Nephron progenitor cell (in vitro differentiated cells): ENCODE measurements at regions not wholly inside any gene's neighbourhood (a gene's known extent, or its start where the extent isn't known, plus 50 kb on each side); places are given as distances from the start of the nearest gene placed in this dataset.

Source experiments
- DNase-seq: peaks from one replicate; pipeline ENCODE4 v3.0.0; 2021
- H3K27ac Mint-ChIP-seq: 2 replicates; pipeline ENCODE4 v1.8.0; 2021; ENCODE audit warnings: mild to moderate bottlenecking, moderate library complexity, mixed read lengths
- H3K27me3 Mint-ChIP-seq: 2 replicates; pipeline ENCODE4 v1.8.0; 2021; ENCODE audit warnings: mild to moderate bottlenecking, low read depth, mixed read lengths; ENCODE audit not compliant: poor library complexity
- H3K36me3 Mint-ChIP-seq: 2 replicates; pipeline ENCODE4 v1.8.0; 2021; ENCODE audit warnings: low read depth, mixed read lengths
- H3K4me1 Mint-ChIP-seq: 2 replicates; pipeline ENCODE4 v1.8.0; 2021; ENCODE audit warnings: mixed read lengths
- H3K4me3 Mint-ChIP-seq: 2 replicates; pipeline ENCODE4 v1.8.0; 2021; ENCODE audit warnings: mild to moderate bottlenecking, moderate library complexity, mixed read lengths
- H3K9me3 Mint-ChIP-seq: 2 replicates; pipeline ENCODE4 v1.8.0; 2021; ENCODE audit warnings: mild to moderate bottlenecking, moderate library complexity, mixed read lengths
- CTCF ChIP-seq: fragments of 200-600 bp; sonication (generic); IDR thresholded peaks from 2 replicates; pipeline ENCODE4 v1.5.0; 2021; ENCODE audit warnings: antibody characterized with exemption

GRCh38 chr6:164148788-164149187, 734.3 kb downstream of the QKI start:
- Mint-ChIP-seq H3K9me3 (peaks cover 4% of the 10 kb centered on the region), H3K4me1 (no peaks in the 10 kb centered on the region)

GRCh38 chr6:164144316-164144715, 729.8 kb downstream of the QKI start:
- no peaks in the 10 kb centered on the region for H3K36me3 Mint-ChIP-seq
- peaks cover 4% of the 10 kb centered on the region for H3K9me3 Mint-ChIP-seq
- no peak overlapping the region for H3K4me3 Mint-ChIP-seq
- peaks cover 5% of the 10 kb centered on the region for H3K4me1 Mint-ChIP-seq
- no peaks in the 10 kb centered on the region for H3K27me3 Mint-ChIP-seq
- TF ChIP-seq CTCF: no peak
- no peak overlapping the region for H3K27ac Mint-ChIP-seq
- DNase-seq: no peak

More at GRCh38 chr6:164148788-164149187, 734.3 kb downstream of the QKI start:
- Mint-ChIP-seq H3K27me3 (no peaks in the 10 kb centered on the region), H3K36me3 (no peaks in the 10 kb centered on the region), H3K27ac (no peak overlapping the region), H3K4me3 (no peak overlapping the region)
- no peak for TF ChIP-seq CTCF
- no peak for DNase-seq

GRCh38 chr6:164142322-164142721, 727.8 kb downstream of the QKI start:
- H3K9me3 Mint-ChIP-seq: no peaks in the 10 kb centered on the region
- peaks cover 5% of the 10 kb centered on the region for H3K4me1 Mint-ChIP-seq
- no peak for TF ChIP-seq CTCF
- no peaks in the 10 kb centered on the region for H3K27me3 Mint-ChIP-seq
- no peak overlapping the region for H3K4me3 Mint-ChIP-seq
- no peak for DNase-seq
- H3K27ac Mint-ChIP-seq: no peak overlapping the region
- no peaks in the 10 kb centered on the region for H3K36me3 Mint-ChIP-seq

GRCh38 chr6:164135511-164136132, 721.1 kb downstream of the QKI start:
- no peak for TF ChIP-seq CTCF
- H3K27ac Mint-ChIP-seq: no peak overlapping the region
- no peaks in the 10 kb centered on the region for H3K9me3 Mint-ChIP-seq
- DNase-seq: no peak
- no peak overlapping the region for H3K4me3 Mint-ChIP-seq
- no peaks in the 10 kb centered on the region for H3K27me3 Mint-ChIP-seq
- H3K36me3 Mint-ChIP-seq: no peaks in the 10 kb centered on the region
- H3K4me1 Mint-ChIP-seq: peaks cover 6% of the 10 kb centered on the region

GRCh38 chr6:164133095-164133494, 718.6 kb downstream of the QKI start:
- no peak for TF ChIP-seq CTCF
- Mint-ChIP-seq H3K4me1 (peaks cover 6% of the 10 kb centered on the region), H3K4me3 (no peak overlapping the region), H3K27ac (no peak overlapping the region), H3K9me3 (no peaks in the 10 kb centered on the region), H3K27me3 (peaks cover 7% of the 10 kb centered on the region), H3K36me3 (no peaks in the 10 kb centered on the region)
- no peak for DNase-seq

- H3K36me3 Mint-ChIP-seq: no peaks in the 10 kb centered on the region
- no peaks in the 10 kb centered on the region for H3K9me3 Mint-ChIP-seq
- H3K4me3 Mint-ChIP-seq: no peak overlapping the region
- no peak for DNase-seq
- no peak overlapping the region for H3K27ac Mint-ChIP-seq
- H3K4me1 Mint-ChIP-seq: peaks cover 6% of the 10 kb centered on the region
- no peak for TF ChIP-seq CTCF
- peaks cover 7% of the 10 kb centered on the region for H3K27me3 Mint-ChIP-seq
Observed at GRCh38 chr6:164130585-164130984, 716.1 kb downstream of the QKI start.
